KBM-7 (cell line): ENCODE measurements at regions not wholly inside any gene's neighbourhood (a gene's known extent, or its start where the extent isn't known, plus 50 kb on each side); places are given as distances from the start of the nearest gene placed in this dataset.
"Not testable (repeated sequence)": the region's sequence is repeated elsewhere in the genome, so short reads cannot be mapped to it uniquely, and the experiment has no call there.

Experiments
- DNase-seq: peaks from one replicate; pipeline ENCODE4 v3.0.0-alpha.2; 2015
- in situ Hi-C: fragments of 300-500 bp; cut with MboI; formaldehyde crosslinking; loops from 2 replicates; pipeline ENCODE4 v1.14.3; 2020; ENCODE audit warnings: low sequenced_read_pairs, low pct_unique_long_range_greater_than_20kb, mixed read lengths

GRCh38 chr6:93183531-93183972, 235.8 kb downstream of the EPHA7 start:
- DNase-seq = no peak
- in situ Hi-C loops = no loop called here

- DNase-seq = no peak
- in situ Hi-C loops = no loop called here
These were observed 236.3 kb downstream of the EPHA7 start for GRCh38 chr6:93182938-93183479.

GRCh38 chr6:93177918-93178317, 241.4 kb downstream of the EPHA7 start:
- DNase-seq = no peak
- in situ Hi-C loops = no loop called here

- DNase-seq = no peak
- in situ Hi-C loops = no loop called here
These were observed 241.9 kb downstream of the EPHA7 start for GRCh38 chr6:93177438-93177837.

GRCh38 chr6:93176070-93176469, 243.3 kb downstream of the EPHA7 start:
- in situ Hi-C loops = no loop called here
- no peak for DNase-seq

GRCh38 chr6:93173573-93173972, 245.8 kb downstream of the EPHA7 start:
- DNase-seq, in situ Hi-C loops: not testable (repeated sequence)

GRCh38 chr6:93165850-93166430, 253.4 kb downstream of the EPHA7 start:
- no peak for DNase-seq
- in situ Hi-C loops = no loop called here

GRCh38 chr6:93164781-93165180, 254.6 kb downstream of the EPHA7 start:
- in situ Hi-C loops = no loop called here
- no peak for DNase-seq

GRCh38 chr6:93163146-93163545, 256.2 kb downstream of the EPHA7 start:
- no peak for DNase-seq
- in situ Hi-C loops = no loop called here

- in situ Hi-C loops = no loop called here
- no peak for DNase-seq
These were observed 279.8 kb downstream of the EPHA7 start for GRCh38 chr6:93139408-93140081.

- no peak for DNase-seq
- in situ Hi-C loops = no loop called here
These were observed 283.2 kb downstream of the EPHA7 start for GRCh38 chr6:93136111-93136510.

GRCh38 chr6:93124006-93124632, 295.2 kb downstream of the EPHA7 start:
- in situ Hi-C loops = no loop called here
- DNase-seq = no peak

GRCh38 chr6:93123585-93123984, 295.8 kb downstream of the EPHA7 start:
- DNase-seq = no peak
- in situ Hi-C loops = no loop called here

- no peak for DNase-seq
- in situ Hi-C loops = no loop called here
These were observed 299.1 kb downstream of the EPHA7 start for GRCh38 chr6:93120154-93120742.

GRCh38 chr6:93105907-93106306, 313.5 kb downstream of the EPHA7 start:
- in situ Hi-C loops = no loop called here
- DNase-seq = no peak

GRCh38 chr6:93105017-93105416, 314.3 kb downstream of the EPHA7 start:
- in situ Hi-C loops = no loop called here
- DNase-seq = no peak

GRCh38 chr6:93104195-93104817, 315.1 kb downstream of the EPHA7 start:
- DNase-seq = no peak
- in situ Hi-C loops = no loop called here

- DNase-seq = peak; percentile 0
These were observed 330.5 kb downstream of the EPHA7 start for GRCh38 chr6:93088621-93089501.

GRCh38 chr6:93087606-93088005, 331.8 kb downstream of the EPHA7 start:
- in situ Hi-C loops = no loop called here
- no peak for DNase-seq

More at GRCh38 chr6:93088621-93089501, 330.5 kb downstream of the EPHA7 start:
- in situ Hi-C loops = no loop called here
